NCI-H1436 treated with DMSO at 0.1 percent for 48 hours (cell line): ENCODE measurements at regions not wholly inside any gene's neighbourhood (a gene's known extent, or its start where the extent isn't known, plus 50 kb on each side); places are given as distances from the start of the nearest gene placed in this dataset.
"Not testable (repeated sequence)": the region's sequence is repeated elsewhere in the genome, so short reads cannot be mapped to it uniquely, and the experiment has no call there.

Experiments
- DNase-seq: peaks from one replicate; lab custom pipeline; 2025; lab: John Stamatoyannopoulos, UW

- no peak for DNase-seq
Measured at GRCh38 chr14:35988972-35989690, 163.0 kb downstream of the BRMS1L start.

- no peak for DNase-seq
Measured at GRCh38 chr14:35988550-35988949, 162.4 kb downstream of the BRMS1L start.

- no peak for DNase-seq
Measured at GRCh38 chr14:35987731-35988130, 161.6 kb downstream of the BRMS1L start.

GRCh38 chr14:35986219-35986573 lies 160.1 kb downstream of the BRMS1L start:
- no peak for DNase-seq

- DNase-seq: no peak
Measured at GRCh38 chr14:35985474-35986218, 159.5 kb downstream of the BRMS1L start.

- no peak for DNase-seq
Measured at GRCh38 chr14:35979531-35979930, 153.4 kb downstream of the BRMS1L start.

- no peak for DNase-seq
Measured at GRCh38 chr14:35978561-35978960, 152.4 kb downstream of the BRMS1L start.

- no peak for DNase-seq
Measured at GRCh38 chr14:35975814-35976213, 149.7 kb downstream of the BRMS1L start.

GRCh38 chr14:35973770-35974169 lies 147.6 kb downstream of the BRMS1L start:
- no peak for DNase-seq

- DNase-seq: no peak
Measured at GRCh38 chr14:35971965-35972630, 146.0 kb downstream of the BRMS1L start.

- DNase-seq: no peak
Measured at GRCh38 chr14:35969310-35969709, 143.2 kb downstream of the BRMS1L start.

GRCh38 chr14:35965400-35965799 lies 139.3 kb downstream of the BRMS1L start:
- DNase-seq: no peak

GRCh38 chr14:35964697-35965286 lies 138.7 kb downstream of the BRMS1L start:
- no peak for DNase-seq

- no peak for DNase-seq
Measured at GRCh38 chr14:35963209-35963608, 137.1 kb downstream of the BRMS1L start.

- no peak for DNase-seq
Measured at GRCh38 chr14:35961697-35962274, 135.6 kb downstream of the BRMS1L start.

GRCh38 chr14:35959835-35960234 lies 133.7 kb downstream of the BRMS1L start:
- no peak for DNase-seq

GRCh38 chr14:35958499-35958898 lies 132.4 kb downstream of the BRMS1L start:
- DNase-seq: no peak

- DNase-seq: no peak
Measured at GRCh38 chr14:35956376-35957085, 130.4 kb downstream of the BRMS1L start.

- DNase-seq: no peak
Measured at GRCh38 chr14:35952584-35952983, 126.4 kb downstream of the BRMS1L start.

- no peak for DNase-seq
Measured at GRCh38 chr14:35949920-35950513, 123.9 kb downstream of the BRMS1L start.

GRCh38 chr14:35947983-35948382 lies 121.8 kb downstream of the BRMS1L start:
- DNase-seq: not testable (repeated sequence)
